ENCODE measurements at regions not wholly inside any gene's neighbourhood (a gene's known extent, or its start where the extent isn't known, plus 50 kb on each side); places are given as distances from the start of the nearest gene placed in this dataset.

GRCh38 chr2:228592925-228593324, 411.4 kb upstream of the SPHKAP start:
- H3K36me3 ChIP-seq (replicated peaks in 1 of 2; ENCODE audit: control insufficient read depth in 1 of 2, insufficient read depth in 2 of 2, low read length in 2 of 2), result no peaks in the 10 kb centered on the region
- no peaks in the 10 kb centered on the region for H3K79me2 ChIP-seq (ENCODE audit: insufficient read depth, low read length)
- no peak overlapping the region for H2AFZ ChIP-seq (ENCODE audit: insufficient read depth, low read depth, low read length, poor library complexity, severe bottlenecking)
- no peak overlapping the region for H3K4me3 Mint-ChIP-seq
- H3K4me1 Mint-ChIP-seq, result no peaks in the 10 kb centered on the region
- H3K27me3 ChIP-seq (ENCODE audit: control insufficient read depth in 2 of 2, insufficient read depth in 2 of 2, low read length in 2 of 2), result no peaks in the 10 kb centered on the region
- intact Hi-C loops (cut with micrococcal nuclease), result no loop called here
- H3K9me3 ChIP-seq (replicated peaks in 1 of 2; ENCODE audit: control insufficient read depth in 1 of 2, insufficient read depth in 1 of 2, low read length in 2 of 2), result peaks cover 4 to 6% of the 10 kb centered on the region in 2 donors
- WGBS (ENCODE audit: insufficient coverage), result no CpG with 5 or more reads among the region's 4 CpGs
- no peak overlapping the region for H3K9ac ChIP-seq (ENCODE audit: insufficient read depth, low read length, poor library complexity, severe bottlenecking)
- no peaks in the 10 kb centered on the region for H3K36me3 Mint-ChIP-seq
- H3K4me1 ChIP-seq (ENCODE audit: control insufficient read depth in 1 of 2, insufficient read depth in 2 of 2, low read length in 2 of 2), result no peaks in the 10 kb centered on the region
- TF ChIP-seq CTCF (IDR thresholded peaks at IDR 0.05), result no peak
- peaks cover 0 to 12% (median 6%) of the 10 kb centered on the region in 7 donors for H3K9me3 Mint-ChIP-seq
- H3K27ac ChIP-seq (ENCODE audit: low read depth in 1 of 2, low read length in 2 of 2), result no peak overlapping the region
- no peak for DNase-seq
- H3K27ac Mint-ChIP-seq, result no peak overlapping the region
- no peak overlapping the region for H3K4me3 ChIP-seq (replicated peaks in 1 of 3; ENCODE audit: low read depth in 2 of 3, low read length in 3 of 3)
- no peaks in the 10 kb centered on the region for H4K20me1 ChIP-seq (ENCODE audit: insufficient read depth, low read length)
- no peak overlapping the region for H3K4me2 ChIP-seq (replicated peaks; ENCODE audit: extremely low read depth, low read length, poor library complexity, severe bottlenecking)
- peaks cover 0 to 2% (median 1%) of the 10 kb centered on the region in 3 donors for H3K27me3 Mint-ChIP-seq (ENCODE audit: low read depth in 3 of 3)

GRCh38 chr2:228590681-228591080, 409.2 kb upstream of the SPHKAP start:
- H3K27me3 ChIP-seq (ENCODE audit: control insufficient read depth in 2 of 2, insufficient read depth in 2 of 2, low read length in 2 of 2), result no peaks in the 10 kb centered on the region
- no peak for DNase-seq
- Mint-ChIP-seq H3K36me3 (no peaks in the 10 kb centered on the region), H3K27ac (no peak overlapping the region), H3K27me3 (ENCODE audit: low read depth in 3 of 3) (peaks cover 0 to 2% (median 1%) of the 10 kb centered on the region in 3 donors), H3K9me3 (peaks cover 0 to 9% (median 5%) of the 10 kb centered on the region in 7 donors), H3K4me1 (no peaks in the 10 kb centered on the region), H3K4me3 (no peak overlapping the region)
- H4K20me1 ChIP-seq (ENCODE audit: insufficient read depth, low read length), result no peaks in the 10 kb centered on the region
- no peak overlapping the region for H2AFZ ChIP-seq (ENCODE audit: insufficient read depth, low read depth, low read length, poor library complexity, severe bottlenecking)
- H3K4me1 ChIP-seq (ENCODE audit: control insufficient read depth in 1 of 2, insufficient read depth in 2 of 2, low read length in 2 of 2), result no peaks in the 10 kb centered on the region
- intact Hi-C loops (cut with micrococcal nuclease), result no loop called here
- H3K27ac ChIP-seq (ENCODE audit: low read depth in 1 of 2, low read length in 2 of 2), result no peak overlapping the region
- no peak overlapping the region for H3K4me3 ChIP-seq (replicated peaks in 1 of 3; ENCODE audit: low read depth in 2 of 3, low read length in 3 of 3)
- no peak for TF ChIP-seq CTCF (IDR thresholded peaks at IDR 0.05)
- no peaks in the 10 kb centered on the region for H3K36me3 ChIP-seq (replicated peaks in 1 of 2; ENCODE audit: control insufficient read depth in 1 of 2, insufficient read depth in 2 of 2, low read length in 2 of 2)
- H3K4me2 ChIP-seq (replicated peaks; ENCODE audit: extremely low read depth, low read length, poor library complexity, severe bottlenecking), result no peak overlapping the region
- H3K9ac ChIP-seq (ENCODE audit: insufficient read depth, low read length, poor library complexity, severe bottlenecking), result no peak overlapping the region
- H3K79me2 ChIP-seq (ENCODE audit: insufficient read depth, low read length), result no peaks in the 10 kb centered on the region
- H3K9me3 ChIP-seq (replicated peaks in 1 of 2; ENCODE audit: control insufficient read depth in 1 of 2, insufficient read depth in 1 of 2, low read length in 2 of 2), result peaks cover 4 to 6% of the 10 kb centered on the region in 2 donors
- WGBS (ENCODE audit: insufficient coverage), result no CpG with 5 or more reads among the region's 2 CpGs

Data from CD14-positive monocyte (primary cell).